D721Med (cell line): ENCODE measurements at regions not wholly inside any gene's neighbourhood (a gene's known extent, or its start where the extent isn't known, plus 50 kb on each side); places are given as distances from the start of the nearest gene placed in this dataset.

ENCODE experiments used
- DNase-seq: peaks from one replicate; pipeline ENCODE4 v3.0.0; 2011; ENCODE audit warnings: low spot score; ENCODE audit not compliant: insufficient read length
- FAIRE-seq: peaks from 2 replicates; lab custom pipeline; 2011; peaks lifted over from hg19 to GRCh38; lab: Jason Lieb, UNC
- TF ChIP-seq, protein P1 (sequence below): IDR thresholded peaks from 2 replicates; pipeline ENCODE4 v1.5.1; 2012; ENCODE audit warnings: mild to moderate bottlenecking, control low read depth; ENCODE audit not compliant: insufficient read depth; ENCODE audit errors: missing control alignments

DNA sequence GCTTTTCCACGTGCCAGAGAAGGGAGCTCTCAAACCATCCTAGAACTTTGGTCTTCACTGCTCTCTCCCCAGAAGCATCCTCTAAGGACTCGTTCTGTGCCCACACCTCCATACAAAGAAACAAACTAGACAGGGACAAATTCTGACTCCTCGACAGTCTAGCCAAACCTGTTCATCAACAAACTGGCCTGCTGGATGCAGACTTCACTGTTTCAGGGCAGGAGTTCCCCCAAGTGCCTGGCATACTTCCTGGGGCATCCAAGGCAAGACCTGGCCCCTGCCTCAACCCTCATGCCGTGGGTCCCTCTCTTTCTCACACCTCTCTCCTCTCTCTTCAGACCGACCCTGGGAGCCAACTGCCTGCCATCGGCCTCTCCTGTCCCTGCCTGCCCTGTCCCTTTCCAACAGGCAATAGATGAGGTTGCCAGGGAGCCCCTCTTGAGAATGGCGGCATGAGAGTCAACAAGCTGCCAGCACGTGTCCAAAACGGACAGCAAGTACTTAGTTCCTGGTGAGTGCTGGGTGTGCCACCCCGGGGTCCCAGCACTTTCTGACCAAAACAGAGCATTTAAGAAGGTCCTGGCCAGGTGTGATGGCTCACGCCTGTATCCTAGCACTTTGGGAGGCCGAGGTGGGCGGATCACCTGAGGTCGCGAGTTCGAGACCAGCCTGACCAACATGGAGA lies 79.1 kb upstream of the HES1 start:
- FAIRE-seq: no peak
- DNase-seq: no peak
- TF ChIP-seq, protein P1, sequence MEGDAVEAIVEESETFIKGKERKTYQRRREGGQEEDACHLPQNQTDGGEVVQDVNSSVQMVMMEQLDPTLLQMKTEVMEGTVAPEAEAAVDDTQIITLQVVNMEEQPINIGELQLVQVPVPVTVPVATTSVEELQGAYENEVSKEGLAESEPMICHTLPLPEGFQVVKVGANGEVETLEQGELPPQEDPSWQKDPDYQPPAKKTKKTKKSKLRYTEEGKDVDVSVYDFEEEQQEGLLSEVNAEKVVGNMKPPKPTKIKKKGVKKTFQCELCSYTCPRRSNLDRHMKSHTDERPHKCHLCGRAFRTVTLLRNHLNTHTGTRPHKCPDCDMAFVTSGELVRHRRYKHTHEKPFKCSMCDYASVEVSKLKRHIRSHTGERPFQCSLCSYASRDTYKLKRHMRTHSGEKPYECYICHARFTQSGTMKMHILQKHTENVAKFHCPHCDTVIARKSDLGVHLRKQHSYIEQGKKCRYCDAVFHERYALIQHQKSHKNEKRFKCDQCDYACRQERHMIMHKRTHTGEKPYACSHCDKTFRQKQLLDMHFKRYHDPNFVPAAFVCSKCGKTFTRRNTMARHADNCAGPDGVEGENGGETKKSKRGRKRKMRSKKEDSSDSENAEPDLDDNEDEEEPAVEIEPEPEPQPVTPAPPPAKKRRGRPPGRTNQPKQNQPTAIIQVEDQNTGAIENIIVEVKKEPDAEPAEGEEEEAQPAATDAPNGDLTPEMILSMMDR: no peak

DNA sequence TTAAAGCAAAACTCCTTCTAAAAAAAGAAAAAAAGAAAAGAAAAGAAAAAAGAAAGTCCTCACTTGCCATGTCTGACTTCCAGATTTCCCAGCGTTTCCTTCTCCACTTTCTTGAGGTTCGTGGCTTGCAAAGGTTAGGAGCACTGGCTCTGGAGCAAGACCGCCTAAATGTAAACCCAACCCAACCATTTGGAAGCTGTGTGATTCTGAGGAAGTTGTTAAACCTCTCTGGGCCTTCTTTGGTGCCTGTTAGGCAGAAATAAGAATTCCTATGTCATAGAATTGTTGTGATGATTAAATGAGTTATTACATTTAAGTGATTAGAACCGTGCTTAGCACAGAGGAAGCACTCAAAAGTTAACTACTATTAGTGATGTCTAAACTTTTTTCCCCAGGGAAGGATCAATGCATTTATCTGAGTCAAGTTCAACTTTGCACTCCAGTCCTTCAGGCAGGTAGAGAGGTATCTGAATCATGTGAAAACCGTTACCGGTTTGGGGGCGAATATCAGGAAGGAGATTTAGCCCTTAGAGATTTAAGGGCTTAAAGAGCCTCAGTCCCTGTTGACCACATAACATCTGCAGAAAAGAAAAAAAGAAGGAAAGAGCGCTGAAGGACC lies 78.3 kb upstream of the HES1 start:
- TF ChIP-seq, protein P1: no peak
- FAIRE-seq (no peak), DNase-seq (no peak)

DNA sequence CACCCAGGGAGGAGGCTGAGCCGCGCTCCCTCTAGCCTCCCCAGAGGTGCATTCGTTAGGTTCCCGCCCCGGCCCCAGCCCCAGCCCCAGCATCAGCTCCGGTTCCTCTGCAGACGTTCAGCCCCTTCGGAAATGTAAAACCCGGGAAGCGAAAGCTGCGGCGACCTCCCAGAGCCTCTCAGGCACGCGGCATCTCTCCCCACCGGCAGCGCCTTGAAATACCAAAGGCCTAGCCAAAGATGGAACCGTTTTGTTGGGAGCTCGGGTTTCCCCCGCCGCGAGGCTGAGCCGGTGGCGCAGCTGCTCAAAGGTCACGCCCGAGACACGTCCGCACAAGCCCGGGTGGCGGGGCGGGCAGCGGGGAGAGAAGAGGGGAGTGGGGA lies 77.8 kb upstream of the HES1 start:
- FAIRE-seq (no peak), DNase-seq (no peak)
- TF ChIP-seq, protein P1: no peak

DNA sequence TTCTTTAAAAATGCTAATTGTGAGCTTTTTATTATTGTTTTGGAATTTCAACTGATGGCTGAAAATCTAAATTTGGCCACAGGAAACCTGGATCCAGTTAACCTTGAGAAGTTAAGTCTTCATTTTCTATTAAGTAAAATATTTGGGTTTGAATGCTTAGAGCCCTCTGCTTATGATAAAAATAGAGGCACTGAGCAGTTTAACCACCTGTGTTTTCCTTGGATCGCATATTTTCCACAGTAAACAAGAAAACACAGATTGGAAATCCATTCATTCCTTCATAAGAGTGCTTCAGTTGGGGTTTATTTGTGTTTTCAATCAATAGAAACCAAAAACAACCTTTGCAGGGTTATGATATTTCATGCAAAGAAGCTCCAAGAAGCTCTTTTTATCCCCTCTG lies 77.2 kb upstream of the HES1 start:
- no peak for FAIRE-seq
- no peak for DNase-seq
- TF ChIP-seq, protein P1: no peak

DNA sequence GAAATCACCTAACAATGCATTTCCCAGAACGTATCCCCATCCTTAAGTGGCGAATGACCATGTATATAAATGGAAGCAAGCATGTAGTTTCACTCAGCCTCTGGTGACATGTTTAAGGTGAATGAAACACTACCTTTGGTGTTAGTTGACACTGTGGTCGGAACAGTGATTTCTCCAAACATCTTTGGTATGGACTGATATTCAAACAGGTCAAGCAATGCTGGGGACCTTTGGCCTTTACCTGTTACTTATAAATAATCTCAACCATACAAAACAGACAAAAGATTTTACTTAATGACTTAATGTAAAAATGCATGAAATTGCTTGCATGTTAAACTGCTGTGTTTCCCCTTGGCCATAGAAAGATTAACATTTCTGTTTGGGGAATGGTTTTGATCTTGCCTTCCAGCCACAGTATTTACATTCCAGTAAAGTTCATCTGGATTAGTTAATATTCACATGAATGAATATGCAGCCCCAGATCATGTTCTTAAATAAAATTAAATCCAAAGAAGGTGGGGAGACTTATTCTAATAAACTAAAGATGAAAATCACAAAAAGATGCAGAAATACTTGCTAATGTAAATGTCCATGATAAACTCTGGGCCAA lies 74.4 kb upstream of the HES1 start:
- no peak for DNase-seq
- TF ChIP-seq, protein P1: no peak
- no peak for FAIRE-seq

DNA sequence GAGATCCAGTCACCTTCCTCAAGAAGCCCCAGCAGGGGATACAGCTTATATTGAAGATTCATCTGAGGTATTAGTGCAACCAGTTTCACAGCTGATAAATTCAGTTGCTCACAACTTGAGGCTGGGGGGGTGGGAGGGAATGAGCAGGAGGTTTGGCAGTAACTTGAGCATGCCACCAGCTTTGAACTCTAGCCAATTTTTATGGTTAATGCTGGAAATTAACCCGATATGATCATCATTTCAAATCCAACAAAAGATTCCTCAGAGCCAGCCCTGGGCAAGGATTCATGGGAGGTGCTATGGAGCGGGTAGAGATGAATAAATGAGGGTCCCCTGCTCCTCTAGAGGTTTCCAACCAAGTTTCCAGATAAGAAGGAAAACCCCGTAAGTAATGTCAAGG lies 73.1 kb upstream of the HES1 start:
- TF ChIP-seq, protein P1: no peak
- FAIRE-seq: no peak
- DNase-seq: no peak
